ENCODE measurements at regions not wholly inside any gene's neighbourhood (a gene's known extent, or its start where the extent isn't known, plus 50 kb on each side); places are given as distances from the start of the nearest gene placed in this dataset.

DNA sequence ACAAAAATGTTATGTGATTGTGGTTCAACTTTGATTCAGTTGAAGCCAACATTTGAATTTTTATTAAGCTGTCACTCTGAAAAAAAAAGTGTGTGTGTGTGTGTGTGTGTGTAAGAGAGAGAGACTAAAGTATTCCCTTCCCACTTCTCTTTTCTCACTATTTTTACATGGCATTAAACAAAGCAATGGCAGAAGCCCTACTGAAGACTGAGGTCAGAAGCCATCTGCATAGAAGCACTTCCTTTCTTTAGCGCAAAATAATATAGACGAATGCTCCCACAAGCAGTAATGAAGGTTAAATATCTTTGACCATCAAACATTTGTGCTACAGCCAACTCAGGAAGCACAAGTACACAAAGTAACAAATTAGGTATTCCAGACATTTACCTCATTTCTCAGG, 540.5 kb downstream of the KCTD16 start:
- no peak for TF ChIP-seq CTCF (IDR thresholded peaks at IDR 0.05; ENCODE audit: unreplicated experiment)
- no peaks in the 10 kb centered on the region for H3K27me3 Mint-ChIP-seq (ENCODE audit: unreplicated experiment)
- BruUV-seq (replicated peaks) = no TSS peak

GRCh38 chr5:144710637-144711036, 540.0 kb downstream of the KCTD16 start:
- peaks cover 11% of the 10 kb centered on the region for H3K9me3 Mint-ChIP-seq (ENCODE audit: low read depth, unreplicated experiment)
- CTCF ChIA-PET = no interaction called here
- H3K36me3 Mint-ChIP-seq (ENCODE audit: insufficient read depth, unreplicated experiment) = no peaks in the 10 kb centered on the region
- DNase-seq = no peak
- no peak overlapping the region for H3K4me3 Mint-ChIP-seq (ENCODE audit: low read depth, unreplicated experiment)
- no peak for TF ChIP-seq CTCF (IDR thresholded peaks at IDR 0.05; ENCODE audit: unreplicated experiment)
- no TSS peak for BruUV-seq (replicated peaks)
- no peak overlapping the region for H3K27ac Mint-ChIP-seq (ENCODE audit: unreplicated experiment)
- H3K4me1 Mint-ChIP-seq (ENCODE audit: low read depth, unreplicated experiment) = no peaks in the 10 kb centered on the region
- intact Hi-C loops (cut with micrococcal nuclease; ENCODE audit: unreplicated experiment) = no loop called here
- H3K27me3 Mint-ChIP-seq (ENCODE audit: unreplicated experiment) = no peaks in the 10 kb centered on the region

More for the DNA sequence above, 540.5 kb downstream of the KCTD16 start:
- no peak for DNase-seq
- Mint-ChIP-seq H3K27ac (ENCODE audit: unreplicated experiment) (no peak overlapping the region), H3K4me3 (ENCODE audit: low read depth, unreplicated experiment) (no peak overlapping the region), H3K9me3 (ENCODE audit: low read depth, unreplicated experiment) (peaks cover 11% of the 10 kb centered on the region), H3K4me1 (ENCODE audit: low read depth, unreplicated experiment) (no peaks in the 10 kb centered on the region), H3K36me3 (ENCODE audit: insufficient read depth, unreplicated experiment) (no peaks in the 10 kb centered on the region)
- intact Hi-C loops (cut with micrococcal nuclease; ENCODE audit: unreplicated experiment) = no loop called here
- CTCF ChIA-PET = no interaction called here

- no peaks in the 10 kb centered on the region for H3K27me3 Mint-ChIP-seq (ENCODE audit: unreplicated experiment)
- BruUV-seq (replicated peaks) = no TSS peak
- H3K36me3 Mint-ChIP-seq (ENCODE audit: insufficient read depth, unreplicated experiment) = no peaks in the 10 kb centered on the region
- no peak overlapping the region for H3K27ac Mint-ChIP-seq (ENCODE audit: unreplicated experiment)
- DNase-seq = no peak
- intact Hi-C loops (cut with micrococcal nuclease; ENCODE audit: unreplicated experiment) = no loop called here
- TF ChIP-seq CTCF (IDR thresholded peaks at IDR 0.05; ENCODE audit: unreplicated experiment) = no peak
- H3K4me3 Mint-ChIP-seq (ENCODE audit: low read depth, unreplicated experiment) = no peak overlapping the region
- H3K4me1 Mint-ChIP-seq (ENCODE audit: low read depth, unreplicated experiment) = no peaks in the 10 kb centered on the region
- H3K9me3 Mint-ChIP-seq (ENCODE audit: low read depth, unreplicated experiment) = peaks cover 11% of the 10 kb centered on the region
- CTCF ChIA-PET = no interaction called here
Measured at GRCh38 chr5:144703776-144704175, 533.1 kb downstream of the KCTD16 start.

- H3K27ac Mint-ChIP-seq (ENCODE audit: unreplicated experiment) = no peak overlapping the region
- no TSS peak for BruUV-seq (replicated peaks)
- no peaks in the 10 kb centered on the region for H3K4me1 Mint-ChIP-seq (ENCODE audit: low read depth, unreplicated experiment)
- peaks cover 8% of the 10 kb centered on the region for H3K9me3 Mint-ChIP-seq (ENCODE audit: low read depth, unreplicated experiment)
- no peak for TF ChIP-seq CTCF (IDR thresholded peaks at IDR 0.05; ENCODE audit: unreplicated experiment)
- no peaks in the 10 kb centered on the region for H3K36me3 Mint-ChIP-seq (ENCODE audit: insufficient read depth, unreplicated experiment)
- H3K27me3 Mint-ChIP-seq (ENCODE audit: unreplicated experiment) = no peaks in the 10 kb centered on the region
- intact Hi-C loops (cut with micrococcal nuclease; ENCODE audit: unreplicated experiment) = no loop called here
- DNase-seq = no peak
- no peak overlapping the region for H3K4me3 Mint-ChIP-seq (ENCODE audit: low read depth, unreplicated experiment)
- CTCF ChIA-PET = no interaction called here
Measured at GRCh38 chr5:144698484-144698883, 527.8 kb downstream of the KCTD16 start.

DNA sequence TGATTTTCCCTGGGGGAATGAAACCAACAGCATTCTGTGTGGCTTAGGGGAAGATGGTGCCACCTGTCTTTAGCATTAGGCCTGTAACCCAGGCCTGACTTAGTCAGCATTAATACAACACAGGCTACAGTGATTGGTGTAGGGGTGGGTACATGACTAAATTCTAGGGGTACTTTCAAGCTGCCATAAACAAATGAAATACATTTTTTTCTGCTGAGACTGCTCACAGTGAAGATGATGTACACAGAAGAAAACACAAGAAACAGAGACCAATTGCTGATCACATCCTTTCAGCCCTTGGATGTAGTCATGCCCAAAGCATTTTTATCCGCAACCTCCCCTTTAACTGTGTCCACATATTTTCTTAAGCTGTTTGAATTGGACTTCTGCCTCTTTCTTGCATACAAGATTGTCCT, 527.2 kb downstream of the KCTD16 start:
- no peak for DNase-seq
- intact Hi-C loops (cut with micrococcal nuclease; ENCODE audit: unreplicated experiment) = no loop called here
- BruUV-seq (replicated peaks) = no TSS peak
- Mint-ChIP-seq H3K4me3 (ENCODE audit: low read depth, unreplicated experiment) (no peak overlapping the region), H3K36me3 (ENCODE audit: insufficient read depth, unreplicated experiment) (no peaks in the 10 kb centered on the region), H3K27me3 (ENCODE audit: unreplicated experiment) (no peaks in the 10 kb centered on the region), H3K4me1 (ENCODE audit: low read depth, unreplicated experiment) (no peaks in the 10 kb centered on the region), H3K9me3 (ENCODE audit: low read depth, unreplicated experiment) (peaks cover 11% of the 10 kb centered on the region), H3K27ac (ENCODE audit: unreplicated experiment) (no peak overlapping the region)
- no peak for TF ChIP-seq CTCF (IDR thresholded peaks at IDR 0.05; ENCODE audit: unreplicated experiment)
- CTCF ChIA-PET = no interaction called here
